Ammon's horn (tissue), 1 donor: ENCODE measurements at regions not wholly inside any gene's neighbourhood (a gene's known extent, or its start where the extent isn't known, plus 50 kb on each side); places are given as distances from the start of the nearest gene placed in this dataset.

ENCODE experiments used
- DNase-seq: peaks from one replicate; pipeline ENCODE4 v3.0.0-alpha.2; 2016; ENCODE audit warnings: low spot score

DNA sequence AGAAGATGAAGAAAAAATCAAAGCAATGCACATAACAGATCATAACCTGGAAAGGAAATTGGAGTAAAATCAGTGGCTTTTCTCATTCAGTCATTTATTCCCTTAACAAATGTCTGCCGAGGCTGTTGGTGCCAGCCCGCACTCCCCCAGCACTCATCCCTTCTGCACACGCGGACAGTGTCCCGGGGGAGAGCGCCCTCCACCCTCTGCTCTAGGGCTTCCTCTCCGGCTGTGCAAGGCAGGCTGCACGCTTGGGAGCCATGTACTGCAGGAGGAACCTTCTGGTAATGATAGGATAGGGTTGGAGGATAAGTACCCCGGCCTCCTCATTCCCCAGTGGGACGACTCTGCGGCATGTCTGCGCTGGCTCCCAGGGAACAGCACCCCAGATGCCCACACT lies 134.5 kb downstream of the PAX1 start:
- DNase-seq: no peak

DNA sequence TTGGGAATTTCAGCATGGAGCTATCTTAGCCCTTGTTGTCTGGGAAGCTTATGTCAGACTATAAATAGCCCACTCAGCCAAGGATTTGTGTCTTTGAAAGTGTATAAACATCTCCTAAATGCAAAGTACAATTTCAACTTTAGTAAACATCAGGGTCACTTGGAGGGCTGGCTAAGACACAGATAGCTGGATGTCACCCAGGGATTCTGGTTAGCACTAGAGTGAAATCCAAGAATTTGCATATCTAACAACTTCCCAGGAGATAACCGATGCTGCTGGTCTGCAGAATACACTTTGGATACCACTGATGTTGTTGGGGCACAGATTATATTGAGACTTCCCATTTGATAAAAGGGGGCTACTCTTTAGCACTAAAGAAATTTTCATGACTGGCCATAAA lies 130.9 kb downstream of the PAX1 start:
- DNase-seq: no peak

DNA sequence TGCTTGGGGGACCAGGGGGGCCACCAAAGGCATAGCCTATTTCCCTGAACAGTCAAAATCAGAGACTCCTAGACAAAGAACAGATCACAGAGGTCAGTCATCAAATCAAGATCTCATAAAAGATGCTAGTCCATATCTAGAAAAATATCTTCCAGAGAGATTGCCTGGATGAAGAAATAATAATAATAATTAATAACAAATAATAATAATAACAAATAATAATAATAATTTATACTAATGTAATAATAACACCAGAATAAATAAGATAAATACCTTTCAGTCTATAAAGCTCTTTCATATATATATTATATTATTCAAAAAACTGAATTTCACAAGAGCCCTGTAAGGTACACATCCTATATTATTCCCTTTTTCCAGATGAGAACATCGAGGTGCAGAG lies 129.6 kb downstream of the PAX1 start:
- DNase-seq: no peak

DNA sequence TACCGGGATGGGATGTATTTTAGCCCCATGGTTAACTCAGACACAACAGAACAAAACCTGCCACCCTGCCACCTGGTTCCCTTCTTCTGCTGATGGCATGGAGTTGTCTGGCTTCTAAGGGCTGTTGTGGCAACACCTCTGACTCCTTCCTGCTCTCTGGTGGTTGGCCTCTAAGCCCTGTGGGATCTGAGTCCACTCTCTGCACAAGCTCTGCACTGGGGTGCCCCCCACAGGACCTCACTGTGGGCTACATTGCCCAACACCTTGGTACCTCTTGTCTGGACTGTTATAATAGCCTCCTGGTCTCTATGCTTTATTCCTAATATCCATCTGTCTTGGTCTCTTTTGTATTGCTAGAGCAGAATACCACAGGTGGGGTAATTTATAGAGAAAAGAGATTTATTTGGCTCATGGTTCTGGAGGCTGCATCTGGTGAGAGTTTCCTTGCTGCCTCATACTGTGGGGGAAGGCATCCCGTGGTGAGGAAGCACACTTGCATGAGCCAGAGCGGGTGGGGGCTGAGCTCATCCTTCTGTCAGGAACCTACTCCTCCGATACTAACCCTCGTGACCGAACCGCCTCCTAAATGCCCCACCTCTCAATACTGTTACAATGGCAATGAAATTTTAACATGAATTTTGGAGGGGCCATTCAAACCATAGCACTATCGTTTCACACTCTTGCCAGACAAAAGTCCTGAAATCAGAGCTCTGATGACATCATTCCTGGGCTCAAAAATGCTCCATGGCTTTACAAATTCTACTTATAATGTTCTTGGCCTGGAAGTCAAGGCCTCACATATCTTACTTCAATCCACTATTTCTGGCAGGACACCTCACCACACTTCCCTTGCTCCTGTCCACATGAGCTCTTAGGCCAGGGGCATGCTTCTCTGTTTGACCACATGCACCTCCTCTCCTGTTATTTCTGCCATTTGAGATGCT lies 127.2 kb downstream of the PAX1 start:
- DNase-seq: peak; percentile 40

DNA sequence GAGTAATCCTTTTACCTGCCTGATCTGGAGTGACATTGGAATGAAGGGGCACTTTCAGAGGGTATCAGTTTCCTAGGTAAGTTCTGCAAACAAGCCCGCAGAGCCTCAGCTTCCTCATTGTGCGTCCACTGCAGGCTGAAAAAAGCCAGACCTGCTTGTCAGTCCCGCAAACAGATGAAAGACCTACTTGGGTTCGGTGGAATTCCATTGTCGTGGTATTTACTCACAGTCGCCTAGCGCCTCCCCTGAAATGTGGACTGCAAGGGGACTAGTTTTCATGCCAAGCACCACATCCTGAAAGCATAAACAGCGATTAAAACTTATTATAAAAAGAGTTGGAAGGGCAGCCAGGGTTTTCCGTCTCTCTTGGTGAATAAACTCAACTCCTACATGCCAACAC lies 121.5 kb downstream of the PAX1 start:
- DNase-seq: no peak

DNA sequence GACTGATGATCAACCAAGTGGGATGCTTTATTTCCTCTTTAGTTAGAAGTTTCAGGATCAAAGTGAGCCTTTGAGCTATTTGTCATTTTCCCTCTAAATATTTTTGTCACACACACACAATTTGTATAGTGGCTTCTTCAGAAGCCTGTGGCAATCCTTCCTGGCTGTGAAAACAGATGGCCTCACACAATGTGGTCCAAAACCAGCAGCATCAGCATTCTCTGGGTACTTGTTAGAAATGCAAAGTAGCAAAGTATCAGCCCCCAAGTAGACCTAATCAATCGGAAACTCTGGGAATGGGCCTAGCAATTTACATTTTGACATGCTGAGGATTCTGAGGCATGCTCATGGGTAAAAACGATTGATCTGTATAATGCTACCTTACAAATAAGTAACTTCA lies 115.9 kb downstream of the PAX1 start:
- no peak for DNase-seq

DNA sequence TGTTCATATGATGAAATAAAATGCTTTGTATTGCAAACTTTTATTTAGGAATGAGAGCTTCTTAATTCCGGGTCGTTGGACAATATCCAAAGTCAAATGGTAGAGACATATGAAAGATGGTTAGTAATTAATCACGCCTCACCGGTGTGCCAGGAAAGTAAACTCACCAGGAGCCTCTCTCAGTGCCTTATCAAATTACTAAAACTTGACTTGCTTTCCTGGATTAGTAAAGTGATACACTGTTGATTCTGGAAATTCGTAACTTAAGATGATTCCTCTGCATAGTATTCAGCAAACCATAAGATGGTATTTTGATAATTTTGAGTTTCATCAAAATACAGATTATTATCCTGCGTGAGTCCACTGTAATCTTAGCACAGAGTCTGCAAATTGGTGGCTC lies 115.2 kb downstream of the PAX1 start:
- no peak for DNase-seq

DNA sequence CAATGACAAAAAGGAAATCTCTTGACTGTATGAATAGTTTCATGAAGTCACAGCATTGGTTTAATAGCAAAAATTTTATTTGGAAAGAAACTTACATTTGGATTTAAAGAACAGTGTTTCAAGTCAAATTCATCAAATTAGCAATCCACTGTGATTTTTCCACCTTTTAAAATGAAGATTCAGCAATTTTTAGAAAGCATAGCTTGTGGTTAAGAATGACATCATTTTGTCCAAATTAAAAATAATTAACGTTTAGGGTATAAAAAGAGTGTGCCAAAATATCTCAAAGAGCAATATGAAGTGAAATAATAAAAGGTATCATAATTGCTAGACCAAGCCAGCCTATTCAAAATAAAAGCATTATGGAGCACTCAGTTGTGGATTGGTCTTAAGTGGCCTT lies 114.6 kb downstream of the PAX1 start:
- no peak for DNase-seq

DNA sequence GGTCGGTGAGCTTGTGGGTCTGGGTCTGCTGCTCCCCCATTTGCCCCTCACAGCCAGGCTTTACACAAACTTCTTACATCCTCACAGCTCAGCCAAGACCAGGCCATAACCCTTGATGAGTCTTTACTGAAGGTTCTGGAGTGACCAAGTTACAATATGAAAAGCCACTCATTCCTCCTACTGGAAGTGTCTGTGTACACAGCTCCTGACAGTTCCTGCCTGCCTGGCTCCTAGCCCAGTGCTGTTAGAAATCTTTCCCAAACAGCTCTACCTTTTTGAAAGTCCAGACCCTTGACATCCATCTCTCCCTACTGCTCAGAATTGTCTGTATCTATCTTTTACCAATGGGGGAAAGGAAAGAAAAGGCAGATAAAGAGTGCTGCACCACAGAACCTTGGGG lies 106.9 kb downstream of the PAX1 start:
- no peak for DNase-seq

DNA sequence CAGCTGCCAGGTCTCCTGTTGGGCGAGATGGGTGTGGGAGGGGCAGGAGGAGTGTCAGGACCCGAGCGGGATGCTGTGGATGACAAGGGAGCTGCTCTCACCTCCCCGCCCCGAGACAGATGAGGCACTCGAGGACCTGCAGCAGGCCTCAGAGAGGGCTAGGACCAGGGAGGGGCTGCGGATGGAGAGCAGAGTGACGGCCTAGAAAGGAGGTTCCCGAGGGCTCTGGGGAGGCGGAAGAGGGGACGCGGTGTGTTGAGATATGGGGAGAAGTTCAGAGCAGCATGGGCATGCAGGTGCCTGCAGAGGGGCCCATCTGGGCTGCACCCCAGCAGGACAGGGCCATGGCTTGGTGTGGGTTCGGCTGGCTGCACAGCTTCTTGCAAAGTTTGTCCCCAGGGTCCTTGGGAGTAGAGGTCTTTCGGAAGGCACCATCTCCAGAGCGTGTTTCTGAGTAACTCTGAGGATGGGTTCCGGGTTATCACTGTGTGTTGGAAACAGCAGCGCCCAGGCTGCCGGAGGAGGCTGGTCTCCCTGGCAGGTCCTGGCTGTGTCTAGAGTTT lies 104.6 kb downstream of the PAX1 start:
- no peak for DNase-seq

DNA sequence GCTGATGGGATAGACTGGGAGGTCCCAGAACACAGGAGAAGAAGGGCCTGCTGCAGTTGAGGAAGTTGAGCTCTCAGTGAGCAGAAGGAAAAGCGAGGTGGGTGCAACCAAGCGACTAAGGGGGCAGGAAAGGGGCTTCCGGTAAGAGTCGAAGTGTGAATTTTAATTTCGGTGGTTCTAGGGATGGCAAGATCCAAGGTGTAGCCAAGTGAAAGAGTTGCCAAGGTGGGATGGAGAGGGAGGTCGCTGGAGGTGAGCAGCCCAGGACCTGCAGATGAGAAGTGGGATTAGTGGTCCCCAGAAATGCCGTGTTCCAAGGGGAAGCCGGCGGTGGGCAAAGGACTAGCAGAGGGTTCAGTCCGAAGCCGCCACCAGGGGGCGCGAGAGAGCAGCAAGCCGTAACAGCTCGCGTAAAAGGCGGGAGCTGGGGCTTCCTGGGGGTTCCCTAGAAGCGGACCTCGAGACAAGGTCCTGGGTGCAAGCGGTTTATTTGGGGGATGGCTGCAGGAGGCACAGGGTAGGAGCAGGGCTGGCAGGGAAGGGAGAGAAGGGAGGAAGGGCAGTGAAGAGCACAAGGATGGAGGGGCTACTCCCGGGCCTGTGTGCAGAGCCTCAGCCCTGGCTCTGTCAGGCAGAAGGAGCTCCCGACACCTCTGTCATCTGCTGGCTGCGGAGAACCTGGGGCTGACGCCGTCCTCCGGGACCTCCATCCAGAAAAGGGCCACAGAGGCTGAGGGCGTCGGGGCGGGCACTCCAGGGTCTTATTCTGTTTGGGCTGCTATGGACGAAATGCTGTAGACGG lies 103.6 kb downstream of the PAX1 start:
- DNase-seq: no peak

DNA sequence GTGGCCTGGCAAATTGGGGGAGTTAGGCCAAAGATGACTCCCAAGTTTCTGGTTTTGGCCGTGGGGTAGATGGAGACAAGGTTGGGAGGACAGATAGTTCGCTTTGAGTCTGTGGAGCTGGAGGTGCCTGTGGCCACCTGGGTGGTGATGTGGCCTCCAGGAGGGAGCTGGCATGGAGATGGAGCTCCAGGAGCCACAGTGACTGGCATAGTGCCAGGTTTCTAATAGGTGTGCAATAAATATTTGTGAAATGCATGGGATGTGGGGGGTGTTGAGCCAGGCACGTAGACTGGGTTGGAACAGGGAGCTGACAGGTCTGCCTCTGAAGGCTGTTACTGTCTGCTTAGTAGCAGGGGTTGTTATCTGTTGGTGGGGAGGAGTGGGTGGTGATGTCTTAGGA lies 102.7 kb downstream of the PAX1 start:
- DNase-seq: no peak

DNA sequence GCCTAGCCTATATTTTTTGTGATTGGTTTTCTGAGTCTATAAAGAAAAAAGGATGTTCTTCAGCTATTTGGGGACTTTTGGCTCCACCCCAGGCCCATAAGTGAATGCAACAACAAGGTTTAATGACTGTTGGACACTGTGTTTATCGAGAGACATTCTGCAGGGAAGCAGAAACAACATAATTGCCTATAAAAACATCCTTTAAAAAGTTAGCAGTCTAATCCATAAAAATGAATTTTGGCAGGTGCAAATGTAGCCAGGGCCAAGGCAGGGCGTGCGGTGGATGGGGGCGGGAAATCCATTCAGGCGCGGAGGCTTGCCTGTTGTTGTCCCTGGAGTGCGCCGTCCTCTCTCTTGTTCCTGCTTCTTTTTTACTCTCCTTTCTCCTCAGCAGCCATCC lies 99.3 kb downstream of the PAX1 start:
- no peak for DNase-seq

DNA sequence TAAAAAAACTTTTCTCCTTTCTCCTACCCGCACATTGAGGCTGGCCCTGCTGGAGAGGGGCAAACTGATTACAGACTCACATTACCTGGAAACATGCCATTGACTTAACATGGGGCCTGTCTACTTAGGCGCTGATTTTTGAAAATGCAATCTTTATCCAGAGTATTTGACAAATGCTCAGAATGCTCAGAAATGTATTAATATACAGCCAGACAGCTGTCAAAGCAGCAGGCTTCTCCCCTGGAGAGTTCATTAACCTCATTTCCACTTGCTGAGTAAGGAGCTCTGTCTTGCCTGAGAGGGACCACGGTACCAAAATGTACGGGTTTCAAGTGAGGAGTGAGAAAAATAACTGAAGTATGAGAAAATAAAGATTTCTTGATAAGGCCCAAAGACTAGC lies 95.7 kb downstream of the PAX1 start:
- DNase-seq: no peak

DNA sequence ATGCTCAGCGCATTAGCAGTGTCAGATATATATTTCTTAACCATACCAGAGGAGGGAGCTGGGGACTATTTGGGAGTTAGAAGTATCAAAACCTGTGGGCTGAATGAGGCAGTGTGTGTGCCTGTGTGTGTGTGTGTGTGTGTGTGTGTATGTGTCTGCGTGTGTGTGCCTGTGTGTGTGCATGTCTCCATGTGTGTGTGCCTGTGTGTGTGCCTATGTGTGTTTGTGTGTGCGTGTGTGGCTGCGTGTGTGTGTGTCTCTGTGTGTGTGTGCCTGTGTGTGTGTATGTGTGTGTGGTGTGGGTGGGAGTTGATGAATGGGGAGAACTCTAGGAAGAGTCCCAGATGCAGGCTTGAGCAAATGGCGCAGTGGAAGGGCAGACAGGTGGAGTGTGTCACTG lies 92.9 kb downstream of the PAX1 start:
- DNase-seq: no peak

DNA sequence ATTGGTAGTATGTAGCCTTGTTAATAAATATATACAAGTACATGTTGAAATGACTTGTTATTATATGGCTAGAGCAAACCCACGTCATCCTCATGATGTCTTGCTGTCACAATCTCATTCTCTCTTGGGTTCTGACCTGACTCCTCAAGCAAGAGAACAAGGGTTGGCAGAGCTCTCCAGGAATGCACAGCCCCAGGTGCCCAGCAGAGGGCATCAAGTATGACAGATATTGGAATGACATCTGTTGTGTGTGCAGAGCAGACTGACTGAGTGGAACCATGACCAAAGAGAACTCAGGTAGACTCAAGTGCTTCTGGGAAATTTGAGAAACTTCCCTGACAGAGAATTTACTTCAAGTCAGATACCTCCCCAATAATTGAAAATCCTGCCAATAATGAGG lies 90.6 kb downstream of the PAX1 start:
- no peak for DNase-seq

DNA sequence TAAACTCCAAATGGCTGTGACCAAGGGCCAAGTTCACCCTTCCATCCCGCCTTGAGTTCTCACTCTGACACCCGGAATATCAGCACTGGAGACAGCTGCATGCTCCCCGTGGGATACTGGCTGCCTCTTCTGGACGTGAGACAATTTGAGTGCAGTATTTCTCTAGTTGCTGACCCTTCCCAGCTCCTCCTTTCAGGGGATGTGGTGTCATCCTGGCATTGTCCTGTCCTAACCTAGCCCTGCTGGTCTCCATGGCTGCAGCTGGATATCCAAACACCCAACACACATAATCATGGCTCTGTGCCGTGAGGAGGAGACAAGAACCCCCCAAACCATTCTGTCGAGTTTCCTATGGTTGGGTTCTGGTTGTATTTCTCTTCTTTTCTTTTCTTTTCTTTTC lies 82.6 kb downstream of the PAX1 start:
- no peak for DNase-seq

DNA sequence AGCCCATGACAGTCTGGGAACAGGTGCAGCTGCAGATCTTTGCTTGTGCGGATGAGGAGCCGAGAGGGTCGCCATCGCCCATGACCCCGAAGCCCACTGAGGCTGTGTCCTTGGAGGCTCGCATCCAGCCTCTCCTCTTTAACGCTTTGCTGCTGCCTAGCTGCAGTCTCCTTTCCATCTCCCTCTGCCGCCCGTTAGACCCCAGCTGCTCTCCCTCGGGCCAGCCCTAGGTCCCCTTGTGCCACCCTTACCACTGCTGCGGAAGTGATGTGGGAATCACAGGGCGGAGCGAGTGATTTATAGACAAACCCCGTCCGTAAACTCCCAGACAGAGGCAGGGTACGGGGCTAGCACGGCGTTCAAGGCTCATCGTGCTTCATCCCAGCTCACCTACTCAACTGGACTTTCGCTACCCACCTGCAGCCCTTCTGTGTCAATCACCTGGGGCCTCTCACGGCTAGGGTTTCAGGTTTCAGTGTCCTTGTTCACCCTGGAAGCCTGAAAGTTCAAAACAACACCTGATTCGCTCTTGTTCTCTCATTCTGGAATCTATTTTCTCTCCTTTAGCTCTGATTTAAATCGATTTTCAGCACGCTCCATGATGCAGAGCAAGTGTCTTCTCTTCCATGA lies 76.1 kb downstream of the PAX1 start:
- no peak for DNase-seq

DNA sequence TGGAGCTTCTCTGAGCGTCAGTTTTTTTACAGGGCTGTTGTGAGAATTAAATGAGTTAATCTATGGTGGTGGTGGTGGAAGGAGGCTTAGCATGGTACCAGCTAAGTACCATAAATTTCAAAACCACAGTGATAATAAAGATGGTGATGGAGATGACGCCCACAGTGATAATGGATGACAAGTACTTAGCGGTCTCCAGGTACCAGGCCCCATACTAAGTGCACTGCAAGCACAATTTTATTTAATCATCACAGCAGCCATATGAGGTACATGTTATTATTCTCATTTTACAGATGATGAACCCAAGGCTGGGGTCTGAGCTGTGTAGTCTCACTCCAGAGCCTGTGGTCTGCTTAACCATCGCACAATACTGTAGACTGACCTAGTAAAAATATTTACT lies 75.1 kb downstream of the PAX1 start:
- no peak for DNase-seq
